Pons (tissue), 1 donor: ENCODE measurements at regions not wholly inside any gene's neighbourhood (a gene's known extent, or its start where the extent isn't known, plus 50 kb on each side); places are given as distances from the start of the nearest gene placed in this dataset.
"Not testable (repeated sequence)": the region's sequence is repeated elsewhere in the genome, so short reads cannot be mapped to it uniquely, and the experiment has no call there.

Source experiments
- DNase-seq: peaks from one replicate; pipeline ENCODE4 v3.0.0-alpha.2; 2016; ENCODE audit warnings: low spot score

GRCh38 chr2:180291552-180292421 lies 284.7 kb upstream of the CWC22 start:
- DNase-seq, result no peak

GRCh38 chr2:180291060-180291459 lies 284.0 kb upstream of the CWC22 start:
- no peak for DNase-seq

GRCh38 chr2:180289627-180290026 lies 282.5 kb upstream of the CWC22 start:
- no peak for DNase-seq

GRCh38 chr2:180279581-180279980 lies 272.5 kb upstream of the CWC22 start:
- no peak for DNase-seq

GRCh38 chr2:180276733-180277132 lies 269.6 kb upstream of the CWC22 start:
- DNase-seq, result no peak

- DNase-seq, result no peak
Measured at GRCh38 chr2:180268006-180268405, 260.9 kb upstream of the CWC22 start.

- no peak for DNase-seq
Measured at GRCh38 chr2:180261976-180262375, 254.9 kb upstream of the CWC22 start.

- no peak for DNase-seq
Measured at GRCh38 chr2:180258579-180258978, 251.5 kb upstream of the CWC22 start.

GRCh38 chr2:180258041-180258537 lies 251.0 kb upstream of the CWC22 start:
- no peak for DNase-seq

GRCh38 chr2:180257247-180257646 lies 250.2 kb upstream of the CWC22 start:
- DNase-seq, result no peak

- no peak for DNase-seq
Measured at GRCh38 chr2:180255981-180256380, 248.9 kb upstream of the CWC22 start.

- DNase-seq, result no peak
Measured at GRCh38 chr2:180254872-180255271, 247.8 kb upstream of the CWC22 start.

GRCh38 chr2:180247658-180248057 lies 240.6 kb upstream of the CWC22 start:
- DNase-seq, result no peak

- no peak for DNase-seq
Measured at GRCh38 chr2:180246268-180246667, 239.2 kb upstream of the CWC22 start.

GRCh38 chr2:180240774-180241173 lies 233.7 kb upstream of the CWC22 start:
- no peak for DNase-seq

- no peak for DNase-seq
Measured at GRCh38 chr2:180238729-180239128, 231.6 kb upstream of the CWC22 start.

- DNase-seq, result not testable (repeated sequence)
Measured at GRCh38 chr2:180236061-180236460, 229.0 kb upstream of the CWC22 start.

- not testable (repeated sequence) for DNase-seq
Measured at GRCh38 chr2:180235506-180235905, 228.4 kb upstream of the CWC22 start.

- DNase-seq, result not testable (repeated sequence)
Measured at GRCh38 chr2:180234991-180235390, 227.9 kb upstream of the CWC22 start.

GRCh38 chr2:180231015-180231414 lies 223.9 kb upstream of the CWC22 start:
- DNase-seq, result no peak

- DNase-seq, result no peak
Measured at GRCh38 chr2:180227461-180227860, 220.4 kb upstream of the CWC22 start.

- no peak for DNase-seq
Measured at GRCh38 chr2:180225118-180225517, 218.0 kb upstream of the CWC22 start.

GRCh38 chr2:180222644-180223043 lies 215.5 kb upstream of the CWC22 start:
- no peak for DNase-seq

GRCh38 chr2:180219491-180219890 lies 212.4 kb upstream of the CWC22 start:
- DNase-seq, result no peak
